Activated effector memory CD4-positive, alpha-beta T cell treated with Interleukin-2 at 50 U/mL for 16 hours (primary cell): ENCODE measurements at regions not wholly inside any gene's neighbourhood (a gene's known extent, or its start where the extent isn't known, plus 50 kb on each side); places are given as distances from the start of the nearest gene placed in this dataset.

Source experiments
- DNase-seq: peaks from one replicate; pipeline ENCODE4 v3.0.0-alpha.2; 2020

- DNase-seq: no peak
Observed at GRCh38 chr2:144280009-144280408, 239.9 kb downstream of the ZEB2 start.

GRCh38 chr2:144279165-144279564 is 240.8 kb downstream of the ZEB2 start:
- no peak for DNase-seq

GRCh38 chr2:144277622-144278354 is 242.1 kb downstream of the ZEB2 start:
- no peak for DNase-seq

- DNase-seq: no peak
Observed at GRCh38 chr2:144275340-144275739, 244.6 kb downstream of the ZEB2 start.

- DNase-seq: no peak
Observed at GRCh38 chr2:144274131-144274530, 245.8 kb downstream of the ZEB2 start.

- no peak for DNase-seq
Observed at GRCh38 chr2:144270951-144271350, 249.0 kb downstream of the ZEB2 start.

GRCh38 chr2:144268036-144268678 is 251.8 kb downstream of the ZEB2 start:
- DNase-seq: no peak

GRCh38 chr2:144267239-144267638 is 252.7 kb downstream of the ZEB2 start:
- DNase-seq: no peak

- DNase-seq: no peak
Observed at GRCh38 chr2:144265654-144266053, 254.3 kb downstream of the ZEB2 start.

GRCh38 chr2:144261966-144262365 is 258.0 kb downstream of the ZEB2 start:
- no peak for DNase-seq

- no peak for DNase-seq
Observed at GRCh38 chr2:144261336-144261735, 258.6 kb downstream of the ZEB2 start.

GRCh38 chr2:144259332-144259731 is 260.6 kb downstream of the ZEB2 start:
- DNase-seq: no peak

- DNase-seq: no peak
Observed at GRCh38 chr2:144258154-144258553, 261.8 kb downstream of the ZEB2 start.

- no peak for DNase-seq
Observed at GRCh38 chr2:144256996-144257707, 262.8 kb downstream of the ZEB2 start.

GRCh38 chr2:144254342-144255235 is 265.3 kb downstream of the ZEB2 start:
- DNase-seq: no peak

GRCh38 chr2:144253743-144254142 is 266.2 kb downstream of the ZEB2 start:
- no peak for DNase-seq

- no peak for DNase-seq
Observed at GRCh38 chr2:144252694-144253093, 267.2 kb downstream of the ZEB2 start.

GRCh38 chr2:144249035-144249637 is 270.8 kb downstream of the ZEB2 start:
- no peak for DNase-seq

GRCh38 chr2:144248350-144249034 is 271.4 kb downstream of the ZEB2 start:
- DNase-seq: no peak

- no peak for DNase-seq
Observed at GRCh38 chr2:144244938-144245337, 275.0 kb downstream of the ZEB2 start.

- no peak for DNase-seq
Observed at GRCh38 chr2:144242311-144242710, 277.6 kb downstream of the ZEB2 start.

- DNase-seq: no peak
Observed at GRCh38 chr2:144241801-144242200, 278.1 kb downstream of the ZEB2 start.
